ENCODE measurements at regions not wholly inside any gene's neighbourhood (a gene's known extent, or its start where the extent isn't known, plus 50 kb on each side); places are given as distances from the start of the nearest gene placed in this dataset.
"Not testable (repeated sequence)": the region's sequence is repeated elsewhere in the genome, so short reads cannot be mapped to it uniquely, and the experiment has no call there.

DNA sequence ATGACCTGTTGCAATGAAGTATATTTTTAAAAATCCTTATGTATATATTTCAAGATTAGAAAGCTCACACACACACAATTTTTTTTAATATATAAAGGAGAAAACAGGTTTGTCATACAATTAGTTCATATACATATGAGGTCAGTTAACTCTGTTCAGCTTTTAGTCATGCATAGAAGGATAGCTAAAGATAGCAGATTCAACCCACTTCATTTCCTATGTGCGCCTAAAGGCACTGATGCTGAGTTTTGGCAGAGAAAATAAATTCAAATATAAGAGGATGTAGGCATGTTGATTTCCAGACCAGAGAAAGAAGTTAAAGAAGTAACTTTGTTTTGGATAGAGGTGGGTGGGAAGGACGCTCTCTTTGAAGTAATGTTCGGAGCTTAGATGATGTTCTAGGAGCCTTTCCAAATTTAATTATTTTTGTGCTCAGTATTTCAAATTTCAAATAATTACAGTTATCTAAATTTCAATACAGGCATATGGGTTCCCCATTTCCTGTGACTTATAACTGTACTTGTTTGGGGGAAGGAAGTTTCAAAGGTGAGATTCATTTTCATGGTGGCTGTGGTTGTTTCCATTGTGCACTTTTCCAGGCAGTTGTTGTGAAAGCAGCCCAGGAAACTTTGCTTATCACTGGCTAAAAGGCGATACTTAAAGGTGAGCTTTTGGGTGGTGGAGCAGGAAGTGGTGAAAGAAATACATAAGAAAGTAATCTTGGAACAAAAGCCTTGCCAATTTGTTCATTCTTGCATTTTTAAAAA, 523.4 kb upstream of the FANCL start:
- Histone ChIP-seq H3K4me1 (ENCODE audit: control insufficient read depth in 3 of 3, insufficient read depth in 3 of 3, low read length in 3 of 3) (no peaks in the 10 kb centered on the region), H3K27ac (ENCODE audit: low read depth, low read length) (no peak overlapping the region), H3K27me3 (ENCODE audit: control insufficient read depth in 3 of 3, insufficient read depth in 3 of 3, low read length in 3 of 3) (peaks cover 0 to 7% (median 6%) of the 10 kb centered on the region in 3 donors), H3K9ac (ENCODE audit: low read depth in 1 of 3, low read length in 3 of 3) (no peak overlapping the region), H3K9me3 (ENCODE audit: control insufficient read depth in 3 of 3, low read length in 3 of 3) (no peaks in the 10 kb centered on the region), H3K36me3 (ENCODE audit: control insufficient read depth in 3 of 3, insufficient read depth in 3 of 3, low read length in 3 of 3) (no peaks in the 10 kb centered on the region), H3K4me3 (ENCODE audit: low read length in 3 of 3) (no peak overlapping the region)

DNA sequence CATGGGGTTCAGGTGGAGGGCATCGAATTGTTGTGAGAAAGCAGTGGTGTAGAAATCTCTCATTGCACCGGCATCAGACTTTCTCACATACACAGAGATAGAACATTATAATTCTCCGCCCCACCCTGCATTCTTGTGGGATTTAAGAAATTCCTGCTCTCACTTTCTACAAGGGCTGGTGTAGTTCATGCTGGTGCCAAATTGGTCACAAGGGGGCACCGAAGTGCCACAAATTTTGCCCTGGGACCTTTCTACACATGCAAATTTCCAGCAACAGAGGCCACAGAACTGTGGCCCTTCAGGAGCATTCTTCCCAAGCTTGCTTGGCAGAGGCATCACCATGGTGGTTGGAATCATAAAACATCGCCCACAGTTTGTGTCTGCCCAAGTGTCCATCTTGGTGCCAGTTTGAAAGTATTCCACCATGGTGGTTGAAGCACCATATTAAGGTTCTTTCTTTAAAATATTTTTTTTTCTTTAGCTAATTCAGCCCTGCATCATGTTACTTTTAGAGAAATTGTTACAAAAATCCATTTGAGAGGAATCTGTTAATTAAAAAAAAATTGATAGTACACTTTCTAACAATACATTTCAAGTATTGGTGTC, 521.2 kb upstream of the FANCL start:
- peaks cover 0 to 4% (median 3%) of the 10 kb centered on the region in 3 donors for H3K27me3 ChIP-seq (ENCODE audit: control insufficient read depth in 3 of 3, insufficient read depth in 3 of 3, low read length in 3 of 3)
- no peaks in the 10 kb centered on the region for H3K4me1 ChIP-seq (ENCODE audit: control insufficient read depth in 3 of 3, insufficient read depth in 3 of 3, low read length in 3 of 3)
- H3K9ac ChIP-seq (ENCODE audit: low read depth in 1 of 3, low read length in 3 of 3), result no peak overlapping the region
- H3K9me3 ChIP-seq (ENCODE audit: control insufficient read depth in 3 of 3, low read length in 3 of 3), result no peaks in the 10 kb centered on the region
- no peak overlapping the region for H3K27ac ChIP-seq (ENCODE audit: low read depth, low read length)
- no peak overlapping the region for H3K4me3 ChIP-seq (ENCODE audit: low read length in 3 of 3)
- no peaks in the 10 kb centered on the region for H3K36me3 ChIP-seq (ENCODE audit: control insufficient read depth in 3 of 3, insufficient read depth in 3 of 3, low read length in 3 of 3)

DNA sequence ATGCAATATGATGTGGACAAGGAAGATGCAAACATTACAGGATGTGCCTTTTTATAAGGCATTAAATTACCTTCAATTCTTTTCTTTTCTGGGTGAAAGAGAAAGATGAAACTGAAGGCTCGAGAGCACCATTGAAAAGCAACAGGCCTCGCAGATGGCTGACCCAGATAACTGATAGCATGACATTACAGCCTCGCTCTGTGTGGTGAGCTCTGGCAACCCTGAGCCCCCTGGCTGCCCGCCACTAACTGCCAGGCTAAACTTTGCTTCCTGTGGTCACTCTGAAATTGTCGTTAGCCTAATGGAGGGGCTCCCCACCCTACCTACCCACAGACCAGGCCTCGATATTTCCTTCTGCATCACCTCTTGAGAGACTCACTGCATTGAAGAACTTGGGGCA, 516.8 kb upstream of the FANCL start:
- Histone ChIP-seq H3K4me1 (ENCODE audit: control insufficient read depth in 3 of 3, insufficient read depth in 3 of 3, low read length in 3 of 3) (no peaks in the 10 kb centered on the region), H3K27me3 (ENCODE audit: control insufficient read depth in 3 of 3, insufficient read depth in 3 of 3, low read length in 3 of 3) (no peaks in the 10 kb centered on the region), H3K9ac (ENCODE audit: low read depth in 1 of 3, low read length in 3 of 3) (no peak overlapping the region), H3K9me3 (ENCODE audit: control insufficient read depth in 3 of 3, low read length in 3 of 3) (no peaks in the 10 kb centered on the region), H3K4me3 (ENCODE audit: low read length in 3 of 3) (no peak overlapping the region), H3K27ac (ENCODE audit: low read depth, low read length) (no peak overlapping the region), H3K36me3 (ENCODE audit: control insufficient read depth in 3 of 3, insufficient read depth in 3 of 3, low read length in 3 of 3) (no peaks in the 10 kb centered on the region)

DNA sequence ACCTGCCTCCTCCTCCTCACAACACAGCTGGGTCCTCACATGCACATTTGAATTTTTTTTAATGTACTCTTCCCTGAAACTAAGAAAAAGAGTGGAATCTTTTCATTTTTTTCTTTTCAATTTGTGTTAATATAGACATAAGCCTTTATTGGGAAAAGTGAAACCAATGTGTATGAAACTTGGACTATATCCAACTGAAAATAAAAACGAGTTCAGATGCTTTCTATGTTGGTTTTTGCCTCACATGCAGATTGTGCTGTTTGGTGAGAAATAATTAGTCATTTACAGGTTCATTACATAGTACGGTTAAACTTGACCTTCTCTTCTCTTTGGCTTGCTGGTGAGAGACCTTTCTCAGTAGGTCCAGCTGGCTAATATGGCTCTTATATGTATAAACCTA, 515.2 kb upstream of the FANCL start:
- no peak overlapping the region for H3K4me3 ChIP-seq (ENCODE audit: low read length in 3 of 3)
- no peaks in the 10 kb centered on the region for H3K27me3 ChIP-seq (ENCODE audit: control insufficient read depth in 3 of 3, insufficient read depth in 3 of 3, low read length in 3 of 3)
- no peaks in the 10 kb centered on the region for H3K36me3 ChIP-seq (ENCODE audit: control insufficient read depth in 3 of 3, insufficient read depth in 3 of 3, low read length in 3 of 3)
- no peak overlapping the region for H3K27ac ChIP-seq (ENCODE audit: low read depth, low read length)
- H3K4me1 ChIP-seq (ENCODE audit: control insufficient read depth in 3 of 3, insufficient read depth in 3 of 3, low read length in 3 of 3), result no peaks in the 10 kb centered on the region
- no peak overlapping the region for H3K9ac ChIP-seq (ENCODE audit: low read depth in 1 of 3, low read length in 3 of 3)
- no peaks in the 10 kb centered on the region for H3K9me3 ChIP-seq (ENCODE audit: control insufficient read depth in 3 of 3, low read length in 3 of 3)

DNA sequence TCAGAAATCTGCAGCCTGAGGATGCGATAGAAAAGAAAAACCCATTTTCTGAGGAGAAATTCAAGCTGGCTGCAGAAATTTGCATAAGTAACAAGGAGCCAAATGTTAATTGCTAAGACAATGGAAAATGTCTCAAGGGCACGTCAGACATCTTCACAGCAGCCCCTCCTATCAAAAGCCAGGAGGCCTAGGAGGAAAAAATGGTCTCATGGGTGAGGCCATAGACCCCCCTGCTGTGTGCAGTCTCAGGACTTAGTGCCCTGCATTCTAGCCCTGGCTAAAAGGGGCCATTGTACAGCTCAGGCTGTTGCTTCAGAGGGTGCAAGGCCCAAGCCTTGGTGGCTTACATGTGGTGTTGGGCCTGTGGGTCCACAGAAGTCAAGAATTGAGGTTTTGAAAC, 511.4 kb upstream of the FANCL start:
- H3K4me1 ChIP-seq (ENCODE audit: control insufficient read depth in 3 of 3, insufficient read depth in 3 of 3, low read length in 3 of 3); H3K36me3 ChIP-seq (ENCODE audit: control insufficient read depth in 3 of 3, insufficient read depth in 3 of 3, low read length in 3 of 3); H3K9ac ChIP-seq (ENCODE audit: low read depth in 1 of 3, low read length in 3 of 3); H3K4me3 ChIP-seq (ENCODE audit: low read length in 3 of 3); H3K27me3 ChIP-seq (ENCODE audit: control insufficient read depth in 3 of 3, insufficient read depth in 3 of 3, low read length in 3 of 3); H3K9me3 ChIP-seq (ENCODE audit: control insufficient read depth in 3 of 3, low read length in 3 of 3); H3K27ac ChIP-seq (ENCODE audit: low read depth, low read length): not testable (repeated sequence)

DNA sequence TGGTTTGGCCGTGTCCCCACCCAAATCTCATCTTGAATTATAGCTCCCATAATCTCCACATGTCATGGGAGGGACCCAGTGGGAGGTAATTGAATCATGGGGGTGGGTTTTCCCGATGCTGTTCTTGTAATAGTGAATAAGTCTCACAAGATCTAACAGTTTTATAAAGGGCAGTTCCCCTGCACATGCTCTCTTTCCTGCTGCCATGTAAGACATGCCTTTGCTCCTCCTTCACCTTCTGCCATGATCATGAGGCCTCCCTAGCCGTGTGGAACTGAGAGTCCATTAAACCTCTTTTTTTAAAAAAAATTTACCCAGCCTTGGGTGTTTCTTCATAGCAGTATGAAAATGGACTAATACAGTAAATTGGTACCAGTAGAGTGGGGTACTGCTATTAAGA, 510.6 kb upstream of the FANCL start:
- H3K9me3 ChIP-seq (ENCODE audit: control insufficient read depth in 3 of 3, low read length in 3 of 3); H3K4me1 ChIP-seq (ENCODE audit: control insufficient read depth in 3 of 3, insufficient read depth in 3 of 3, low read length in 3 of 3); H3K4me3 ChIP-seq (ENCODE audit: low read length in 3 of 3); H3K36me3 ChIP-seq (ENCODE audit: control insufficient read depth in 3 of 3, insufficient read depth in 3 of 3, low read length in 3 of 3); H3K27me3 ChIP-seq (ENCODE audit: control insufficient read depth in 3 of 3, insufficient read depth in 3 of 3, low read length in 3 of 3); H3K9ac ChIP-seq (ENCODE audit: low read depth in 1 of 3, low read length in 3 of 3); H3K27ac ChIP-seq (ENCODE audit: low read depth, low read length): not testable (repeated sequence)

DNA sequence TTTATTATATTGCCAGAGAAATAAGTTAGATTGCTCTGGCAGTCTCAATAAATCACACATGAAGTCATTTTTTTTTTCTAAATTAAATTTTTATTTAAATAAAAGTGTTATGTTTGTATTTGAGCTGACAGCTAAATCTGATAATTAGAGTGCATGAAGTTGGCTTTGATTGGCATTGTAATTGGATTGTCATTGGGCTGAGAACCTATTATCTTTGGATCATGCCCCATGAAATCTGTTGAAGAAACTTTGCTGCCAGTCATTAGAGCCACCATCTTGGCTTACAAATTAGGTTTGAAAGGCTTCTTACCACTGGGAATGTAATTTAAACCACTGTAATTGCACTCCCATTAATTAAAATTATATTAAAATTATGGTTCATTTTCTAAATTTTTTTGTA, 507.9 kb upstream of the FANCL start:
- no peak overlapping the region for H3K4me3 ChIP-seq (ENCODE audit: low read length in 3 of 3)
- no peak overlapping the region for H3K27ac ChIP-seq (ENCODE audit: low read depth, low read length)
- no peaks in the 10 kb centered on the region for H3K4me1 ChIP-seq (ENCODE audit: control insufficient read depth in 3 of 3, insufficient read depth in 3 of 3, low read length in 3 of 3)
- H3K36me3 ChIP-seq (ENCODE audit: control insufficient read depth in 3 of 3, insufficient read depth in 3 of 3, low read length in 3 of 3), result no peaks in the 10 kb centered on the region
- no peak overlapping the region for H3K9ac ChIP-seq (ENCODE audit: low read depth in 1 of 3, low read length in 3 of 3)
- H3K9me3 ChIP-seq (ENCODE audit: control insufficient read depth in 3 of 3, low read length in 3 of 3), result no peaks in the 10 kb centered on the region
- H3K27me3 ChIP-seq (ENCODE audit: control insufficient read depth in 3 of 3, insufficient read depth in 3 of 3, low read length in 3 of 3), result peaks cover 0 to 2% (median 0%) of the 10 kb centered on the region in 3 donors

DNA sequence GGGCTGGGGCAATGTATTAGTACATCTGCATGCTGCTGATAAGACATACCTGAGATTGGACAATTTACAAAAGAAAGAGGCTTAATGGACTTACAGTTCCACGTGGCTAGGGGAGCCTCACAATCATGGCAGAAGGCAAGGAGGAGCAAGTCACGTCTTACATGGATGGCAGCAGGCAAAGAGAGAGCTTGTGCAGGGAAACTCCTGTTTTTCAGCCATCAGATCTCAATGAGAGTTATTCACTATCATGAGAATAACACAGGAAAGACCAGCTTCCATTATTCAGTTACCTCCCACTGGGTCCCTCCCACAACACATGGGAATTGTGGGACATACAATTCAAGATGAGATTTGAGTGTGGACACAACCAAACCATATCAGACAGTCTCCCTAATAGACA, 504.2 kb upstream of the FANCL start:
- not testable (repeated sequence) for H3K36me3 ChIP-seq (ENCODE audit: control insufficient read depth in 3 of 3, insufficient read depth in 3 of 3, low read length in 3 of 3); H3K4me3 ChIP-seq (ENCODE audit: low read length in 3 of 3); H3K9ac ChIP-seq (ENCODE audit: low read depth in 1 of 3, low read length in 3 of 3); H3K27ac ChIP-seq (ENCODE audit: low read depth, low read length); H3K27me3 ChIP-seq (ENCODE audit: control insufficient read depth in 3 of 3, insufficient read depth in 3 of 3, low read length in 3 of 3); H3K4me1 ChIP-seq (ENCODE audit: control insufficient read depth in 3 of 3, insufficient read depth in 3 of 3, low read length in 3 of 3); H3K9me3 ChIP-seq (ENCODE audit: control insufficient read depth in 3 of 3, low read length in 3 of 3)

DNA sequence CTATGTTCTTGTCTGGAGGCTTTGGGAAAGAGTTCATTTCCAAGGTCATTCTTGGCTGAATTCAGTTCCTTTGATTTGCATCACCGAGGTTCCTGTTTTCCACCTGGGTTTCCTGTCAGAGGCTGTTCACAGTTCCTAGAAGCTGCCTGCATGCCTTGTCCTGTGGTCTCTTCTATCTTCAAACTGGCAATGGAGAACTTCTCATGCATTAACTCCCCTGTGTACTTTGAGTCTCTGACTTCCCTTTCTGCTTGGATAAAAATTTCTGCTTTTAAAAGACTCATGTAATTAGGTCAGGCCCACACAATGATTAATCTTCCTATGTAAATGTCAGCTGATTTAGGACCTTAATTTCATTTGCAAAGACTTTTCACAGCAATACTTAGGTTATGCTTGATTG, 499.3 kb upstream of the FANCL start:
- no peaks in the 10 kb centered on the region for H3K36me3 ChIP-seq (ENCODE audit: control insufficient read depth in 3 of 3, insufficient read depth in 3 of 3, low read length in 3 of 3)
- no peaks in the 10 kb centered on the region for H3K27me3 ChIP-seq (ENCODE audit: control insufficient read depth in 3 of 3, insufficient read depth in 3 of 3, low read length in 3 of 3)
- H3K9ac ChIP-seq (ENCODE audit: low read depth in 1 of 3, low read length in 3 of 3), result no peak overlapping the region
- no peak overlapping the region for H3K4me3 ChIP-seq (ENCODE audit: low read length in 3 of 3)
- no peak overlapping the region for H3K27ac ChIP-seq (ENCODE audit: low read depth, low read length)
- no peaks in the 10 kb centered on the region for H3K9me3 ChIP-seq (ENCODE audit: control insufficient read depth in 3 of 3, low read length in 3 of 3)
- H3K4me1 ChIP-seq (ENCODE audit: control insufficient read depth in 3 of 3, insufficient read depth in 3 of 3, low read length in 3 of 3), result no peaks in the 10 kb centered on the region

DNA sequence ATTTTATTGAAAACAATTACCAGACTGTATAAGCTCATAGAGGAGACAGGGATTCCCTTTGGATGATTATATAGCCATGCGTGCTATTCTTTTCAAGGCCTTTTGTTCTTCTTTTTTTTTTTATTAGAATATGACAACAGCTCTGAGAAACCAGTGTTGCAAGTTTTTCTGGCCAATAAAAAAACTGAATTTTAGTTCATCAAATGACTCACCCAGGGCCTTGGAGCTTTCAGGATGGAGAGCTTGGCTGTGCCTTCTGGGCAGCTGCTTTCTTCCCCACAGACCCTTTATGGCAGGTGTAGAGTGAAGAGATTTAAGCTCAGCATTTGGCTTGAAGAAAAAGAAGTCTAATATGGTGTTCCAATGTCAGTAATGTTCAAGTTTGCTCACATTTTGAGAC, 497.9 kb upstream of the FANCL start:
- H3K4me3 ChIP-seq (ENCODE audit: low read length in 3 of 3), result no peak overlapping the region
- H3K9ac ChIP-seq (ENCODE audit: low read depth in 1 of 3, low read length in 3 of 3), result no peak overlapping the region
- H3K9me3 ChIP-seq (ENCODE audit: control insufficient read depth in 3 of 3, low read length in 3 of 3), result no peaks in the 10 kb centered on the region
- H3K36me3 ChIP-seq (ENCODE audit: control insufficient read depth in 3 of 3, insufficient read depth in 3 of 3, low read length in 3 of 3), result no peaks in the 10 kb centered on the region
- no peaks in the 10 kb centered on the region for H3K27me3 ChIP-seq (ENCODE audit: control insufficient read depth in 3 of 3, insufficient read depth in 3 of 3, low read length in 3 of 3)
- H3K27ac ChIP-seq (ENCODE audit: low read depth, low read length), result no peak overlapping the region
- H3K4me1 ChIP-seq (ENCODE audit: control insufficient read depth in 3 of 3, insufficient read depth in 3 of 3, low read length in 3 of 3), result no peaks in the 10 kb centered on the region

Measured in skeletal muscle tissue (tissue), 3 donors.